GM19452 (cell line): ENCODE measurements at regions not wholly inside any gene's neighbourhood (a gene's known extent, or its start where the extent isn't known, plus 50 kb on each side); places are given as distances from the start of the nearest gene placed in this dataset.

Experiments used
- ATAC-seq: cut with Tn5 transposase; IDR thresholded peaks from one replicate; pipeline ENCODE4 v1.9.1; 2021; ENCODE audit not compliant: unreplicated experiment

GRCh38 chr12:77368379-77368778 lies 303.0 kb upstream of the E2F7 start:
- ATAC-seq = no peak

DNA sequence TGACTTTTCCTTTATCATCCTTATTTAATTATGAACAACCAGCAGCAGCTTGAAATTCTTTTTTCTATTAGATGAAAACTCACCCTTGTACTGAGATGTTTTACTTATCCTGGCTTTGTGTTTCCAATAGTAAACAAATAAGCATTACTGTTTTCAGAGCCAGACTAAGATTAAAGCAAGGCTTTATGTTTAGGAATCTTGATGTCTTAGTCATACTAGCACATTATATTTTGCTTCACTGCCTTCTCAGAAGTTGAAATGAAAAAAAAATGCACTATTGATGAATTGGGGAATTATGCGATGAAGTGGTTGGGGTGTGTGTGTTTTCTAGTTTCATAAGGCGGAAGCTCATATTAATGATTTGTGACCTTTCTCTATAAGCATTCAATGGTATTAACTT lies 301.2 kb upstream of the E2F7 start:
- ATAC-seq = no peak

DNA sequence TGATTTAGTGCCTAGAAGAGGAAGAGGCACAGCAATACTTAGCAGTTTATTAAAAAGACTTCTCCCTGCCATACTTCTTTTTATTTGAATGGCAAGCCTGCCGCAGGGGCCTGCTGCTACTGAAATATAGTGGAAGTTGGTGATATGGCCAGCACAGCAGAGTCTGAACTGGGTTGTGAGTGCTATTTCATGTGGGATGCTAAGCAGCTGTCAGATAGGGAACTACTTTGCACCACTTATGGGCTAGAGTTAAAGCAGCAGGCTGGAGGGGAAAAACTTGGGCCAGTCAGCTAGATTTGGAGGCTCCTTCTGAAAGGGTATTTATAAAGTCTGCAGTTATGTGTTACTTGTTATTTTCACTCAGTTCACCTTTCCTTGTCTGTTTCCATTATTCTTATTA lies 299.0 kb upstream of the E2F7 start:
- ATAC-seq = no peak

GRCh38 chr12:77362509-77363210 lies 297.3 kb upstream of the E2F7 start:
- ATAC-seq = no peak

GRCh38 chr12:77357655-77358054 lies 292.3 kb upstream of the E2F7 start:
- ATAC-seq = no peak

DNA sequence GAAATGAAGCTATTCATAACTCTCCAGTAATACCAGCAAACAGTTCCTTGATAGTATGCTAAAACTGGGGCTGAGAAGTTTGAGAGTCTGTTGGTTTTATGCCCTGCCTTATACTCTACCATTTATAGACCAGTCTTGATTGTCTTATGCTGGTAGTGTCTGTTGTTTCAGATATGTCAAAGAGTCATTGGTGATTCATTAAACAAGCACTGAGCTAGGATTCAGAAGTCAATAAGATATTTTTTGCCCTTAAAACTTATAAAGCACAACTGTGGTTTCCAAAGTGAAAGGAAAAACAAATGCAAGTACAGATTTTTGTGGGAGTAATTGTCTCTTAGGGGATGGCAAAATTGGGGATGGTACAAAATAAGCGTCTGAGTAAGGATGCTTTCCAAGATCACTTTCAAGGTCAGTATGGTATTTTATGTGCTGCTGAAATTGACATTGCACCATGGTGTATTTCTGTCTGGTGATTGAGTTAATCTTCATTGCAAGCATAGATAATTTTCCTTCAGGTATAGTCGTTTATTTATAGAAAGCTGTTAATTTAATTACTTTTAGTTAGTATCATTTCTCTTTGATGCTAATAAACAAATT lies 289.5 kb upstream of the E2F7 start:
- no peak for ATAC-seq

DNA sequence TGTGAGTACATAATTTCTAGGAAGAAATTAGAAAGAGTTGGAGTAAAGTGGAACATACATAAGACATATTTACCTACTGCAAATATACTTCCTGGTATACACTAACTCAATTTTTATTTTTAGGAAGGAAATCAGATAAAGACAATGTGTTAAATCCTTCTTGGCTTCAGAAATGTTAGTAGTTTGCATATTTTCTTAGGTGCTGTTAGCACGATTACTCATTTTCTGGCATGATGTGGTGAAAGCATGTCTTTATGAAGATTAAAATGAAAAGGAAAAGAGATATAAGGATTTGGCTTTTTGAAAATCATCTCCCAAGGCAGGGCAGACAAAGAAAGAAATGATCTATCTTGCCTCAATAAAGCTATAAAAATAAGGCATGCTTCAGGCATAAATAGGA lies 287.6 kb upstream of the E2F7 start:
- no peak for ATAC-seq

- no peak for ATAC-seq
Observed at GRCh38 chr12:77351860-77352259, 286.5 kb upstream of the E2F7 start.

- no peak for ATAC-seq
Observed at GRCh38 chr12:77349689-77350370, 284.5 kb upstream of the E2F7 start.

DNA sequence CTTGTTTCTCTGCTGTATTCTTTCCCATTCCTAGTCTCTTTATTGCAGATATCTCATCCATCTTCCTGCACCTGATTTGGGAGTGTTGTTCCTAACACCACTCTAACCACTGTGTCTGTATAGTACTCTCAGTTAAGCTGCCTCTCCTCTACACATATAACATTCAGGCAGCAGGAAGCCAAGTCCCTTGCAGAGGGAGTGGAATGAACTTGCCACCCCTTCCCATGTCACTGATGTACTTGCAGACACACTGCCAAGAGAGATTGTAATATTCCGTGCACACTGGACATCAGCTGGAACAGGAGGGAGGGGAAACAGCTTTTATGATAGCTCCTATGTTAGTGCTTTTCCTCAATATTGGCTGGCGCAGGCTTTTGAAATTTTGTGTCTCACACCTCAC lies 281.6 kb upstream of the E2F7 start:
- no peak for ATAC-seq

DNA sequence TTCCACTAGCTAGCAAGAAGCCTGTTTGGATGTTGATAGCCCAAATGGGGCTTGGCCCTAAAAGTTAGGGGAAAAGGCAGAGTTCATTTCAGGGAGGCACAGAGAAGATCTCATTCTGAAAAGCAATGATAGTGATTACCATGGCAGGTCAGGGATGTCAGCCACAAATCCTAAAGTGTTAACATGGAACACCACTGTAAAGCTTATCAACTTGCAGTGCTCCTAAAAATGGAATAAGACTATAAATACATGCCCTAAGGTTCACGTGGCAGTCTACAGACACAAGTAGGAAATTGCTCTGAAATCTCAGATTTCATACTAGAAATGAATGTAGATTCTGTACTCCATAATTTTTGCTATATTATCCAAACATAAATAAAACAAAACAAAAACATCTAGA lies 280.0 kb upstream of the E2F7 start:
- ATAC-seq = no peak

DNA sequence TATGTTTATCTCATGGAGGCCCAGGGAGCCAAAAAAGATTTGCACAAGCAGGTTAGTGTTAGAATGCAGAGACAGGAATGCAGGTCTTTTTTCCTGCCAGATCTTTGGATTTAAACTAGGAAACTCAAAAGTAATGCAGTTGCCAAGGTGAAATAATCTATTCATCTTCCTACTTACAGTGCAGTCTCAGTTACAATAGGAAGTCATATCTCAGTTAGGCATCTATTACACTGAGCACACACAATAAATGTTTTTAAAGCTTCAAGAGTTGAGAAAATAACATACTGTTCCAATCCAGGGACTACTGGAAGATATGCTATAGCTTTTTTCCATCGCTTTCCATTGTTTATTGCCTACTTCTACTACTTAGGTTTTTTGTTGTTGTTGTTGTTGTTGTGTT lies 279.3 kb upstream of the E2F7 start:
- ATAC-seq = no peak

DNA sequence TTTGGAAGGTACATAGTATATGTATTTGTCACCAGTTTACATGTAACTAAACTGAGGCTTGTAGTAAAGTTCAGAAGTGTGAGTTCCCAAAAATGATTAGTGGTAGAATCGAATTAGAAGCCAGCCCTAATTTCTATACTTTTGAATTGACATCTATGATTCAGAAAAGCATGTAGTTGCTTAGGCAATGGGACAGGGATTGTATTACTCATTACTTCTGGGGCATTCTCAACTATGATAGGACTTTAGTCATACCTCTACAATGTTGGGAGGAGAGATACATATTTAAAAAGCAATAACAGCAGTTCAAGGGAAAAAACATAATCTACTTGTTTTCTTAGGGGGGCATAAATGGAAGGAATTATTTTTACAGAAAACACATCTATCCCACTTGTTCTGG lies 277.9 kb upstream of the E2F7 start:
- no peak for ATAC-seq

- ATAC-seq = no peak
Observed at GRCh38 chr12:77342253-77342652, 276.9 kb upstream of the E2F7 start.

GRCh38 chr12:77339610-77340009 lies 274.2 kb upstream of the E2F7 start:
- ATAC-seq = no peak

- no peak for ATAC-seq
Observed at GRCh38 chr12:77337362-77337761, 272.0 kb upstream of the E2F7 start.

DNA sequence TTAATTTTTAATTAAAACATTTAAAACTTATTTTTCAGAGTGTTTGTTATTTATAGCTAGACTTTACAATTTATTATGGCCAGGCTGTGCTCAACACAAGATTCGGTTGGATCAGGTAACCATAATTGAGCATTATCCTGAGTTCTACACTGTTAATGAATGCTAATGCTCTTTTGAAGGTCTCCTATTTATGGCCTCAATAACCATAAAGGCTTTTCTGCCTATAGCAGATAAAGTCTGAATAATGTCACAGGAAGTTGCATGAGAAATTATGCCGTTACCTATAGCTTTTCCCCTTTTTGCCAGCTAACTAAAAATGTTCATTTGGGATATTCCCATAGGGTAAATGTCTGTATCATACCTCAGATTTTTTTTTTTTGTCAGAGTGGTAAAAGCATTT lies 269.4 kb upstream of the E2F7 start:
- no peak for ATAC-seq

GRCh38 chr12:77328326-77328725 lies 263.0 kb upstream of the E2F7 start:
- ATAC-seq = no peak

DNA sequence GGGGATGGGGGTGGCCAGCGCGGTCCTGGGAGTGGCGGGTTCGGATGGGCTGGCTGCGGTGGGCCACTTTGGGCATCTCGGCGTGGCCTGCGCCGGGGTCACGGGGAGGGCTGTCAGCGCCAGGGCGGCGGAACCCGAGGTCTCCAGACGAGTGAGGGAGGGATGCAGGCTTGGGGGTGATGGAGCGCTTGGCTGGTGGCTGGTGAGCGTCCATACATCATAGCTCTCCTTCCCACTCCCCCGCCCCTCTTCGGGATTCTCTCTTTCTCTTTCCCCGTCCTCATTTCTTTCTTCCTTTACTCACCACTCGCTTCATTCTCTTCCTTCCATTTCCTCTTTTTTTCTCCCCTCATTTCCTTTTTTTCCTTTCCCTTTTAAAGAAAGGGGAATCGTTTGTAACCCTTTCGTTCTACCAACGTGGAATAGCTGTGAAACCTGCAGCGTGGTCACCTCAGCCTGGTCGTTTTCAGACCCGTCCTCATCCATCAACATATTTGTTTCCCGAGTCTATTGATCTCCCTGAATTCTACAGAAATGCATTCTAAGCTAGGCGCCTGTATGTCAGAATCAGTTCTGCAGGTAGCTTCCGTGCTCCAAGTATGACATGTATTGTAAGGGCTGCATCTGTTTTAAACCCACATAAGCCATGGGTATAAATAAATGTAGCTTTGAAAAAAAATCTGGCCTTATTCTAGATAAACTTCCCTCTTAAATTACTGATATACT lies 260.3 kb upstream of the E2F7 start:
- no peak for ATAC-seq

GRCh38 chr12:77324763-77325468 lies 259.5 kb upstream of the E2F7 start:
- peak; percentile 85 for ATAC-seq

DNA sequence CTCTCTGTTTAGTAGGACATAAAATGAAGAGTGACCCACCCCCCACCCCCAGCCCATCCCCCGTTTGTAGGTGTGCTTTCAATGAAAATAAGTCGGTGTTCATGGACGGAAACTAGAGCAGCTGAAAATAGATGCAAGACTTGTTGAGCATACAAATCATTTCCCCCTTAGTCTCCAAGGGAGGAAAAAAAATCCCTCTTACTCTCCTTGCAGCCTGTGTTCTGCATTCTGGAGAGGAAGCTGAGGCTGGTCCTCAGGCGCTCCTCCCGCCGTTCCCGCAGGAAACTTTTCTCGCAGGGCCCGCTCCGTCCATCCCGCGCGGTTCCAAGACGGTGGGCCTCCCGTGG lies 259.0 kb upstream of the E2F7 start:
- no peak for ATAC-seq
